ENCODE measurements at regions not wholly inside any gene's neighbourhood (a gene's known extent, or its start where the extent isn't known, plus 50 kb on each side); places are given as distances from the start of the nearest gene placed in this dataset.

- CTCF ChIA-PET (ENCODE audit: low intra/inter-chr PET ratio, low total read pairs), result no interaction called here
Observed at GRCh38 chr14:101046071-101046470, 142.5 kb upstream of the RTL1 start.

More at GRCh38 chr14:101046071-101046470, 142.5 kb upstream of the RTL1 start:
- BruUV-seq (replicated peaks), result no TSS peak
- no peak overlapping the region for H3K27ac ChIP-seq (ENCODE audit: extremely low read length, insufficient read depth, low read length)
- DNase-seq (ENCODE audit: low spot score) (no peak), FAIRE-seq (no peak), ATAC-seq (no peak)
- no peak overlapping the region for H3K4me3 ChIP-seq (replicated peaks in 1 of 3; ENCODE audit: insufficient read depth in 1 of 3, low read depth in 2 of 3, low read length in 3 of 3)
- in situ Hi-C loops (cut with HindIII; ENCODE audit: extremely low pct_ligation_motif_present, low pct_unique_long_range_greater_than_20kb), result no loop called here
- POLR2A ChIA-PET, result no interaction called here
- H3K9ac ChIP-seq (ENCODE audit: insufficient read depth, low read depth, low read length), result no peak overlapping the region
- H2AFZ ChIP-seq (ENCODE audit: low read length), result no peak overlapping the region
- H3K4me2 ChIP-seq (ENCODE audit: low read depth, low read length), result no peak overlapping the region
- intact Hi-C loops (cut with micrococcal nuclease; ENCODE audit: unreplicated experiment), result no loop called here
- H3K9me3 ChIP-seq (ENCODE audit: low read length), result no peaks in the 10 kb centered on the region
- 7% methylated on average over 7 of the region's 17 CpGs for WGBS (ENCODE audit: low lambda C conversion rate)
- no peaks in the 10 kb centered on the region for H3K36me3 ChIP-seq (replicated peaks in 1 of 2; ENCODE audit: control insufficient read depth in 1 of 2, insufficient read depth in 2 of 2, low read length in 2 of 2)
- TF ChIP-seq MZF1 (CRISPR knock-in tag; IDR thresholded peaks at IDR 0.05; ENCODE audit: borderline replicate concordance) (no peak), MTA3 (CRISPR knock-in tag; IDR thresholded peaks at IDR 0.05) (no peak), HNRNPUL1 (IDR thresholded peaks at IDR 0.05; ENCODE audit: low read depth, low read length) (no peak), ZNF24 (IDR thresholded peaks at IDR 0.05) (no peak), HDAC1 (CRISPR knock-in tag; IDR thresholded peaks at IDR 0.05) (no peak), ZNF235 (CRISPR knock-in tag; IDR thresholded peaks at IDR 0.05; ENCODE audit: borderline replicate concordance) (no peak), ZFP37 (CRISPR knock-in tag; IDR thresholded peaks at IDR 0.05; ENCODE audit: borderline replicate concordance) (no peak), AKAP8 (CRISPR knock-in tag; IDR thresholded peaks at IDR 0.05) (no peak), SOX6 (IDR thresholded peaks at IDR 0.05) (no peak), SOX6 (CRISPR knock-in tag; IDR thresholded peaks at IDR 0.05) (no peak), ZNF660 (CRISPR knock-in tag; IDR thresholded peaks at IDR 0.05; ENCODE audit: borderline replicate concordance, low read depth) (no peak), ZFX (CRISPR knock-in tag; IDR thresholded peaks at IDR 0.05; ENCODE audit: low read depth) (no peak), EZH2 (conservative IDR thresholded peaks at IDR 0.05; ENCODE audit: low read depth, low read length) (no peak), GMEB2 (CRISPR knock-in tag; IDR thresholded peaks at IDR 0.05; ENCODE audit: low read depth) (no peak), ZNF367 (CRISPR knock-in tag; IDR thresholded peaks at IDR 0.05; ENCODE audit: borderline replicate concordance) (no peak), ZNF205 (CRISPR knock-in tag; IDR thresholded peaks at IDR 0.05) (no peak), SATB2 (CRISPR knock-in tag; IDR thresholded peaks at IDR 0.05) (no peak), ZBTB25 (CRISPR knock-in tag; IDR thresholded peaks at IDR 0.05) (no peak)
- TF ChIP-seq, protein P1, sequence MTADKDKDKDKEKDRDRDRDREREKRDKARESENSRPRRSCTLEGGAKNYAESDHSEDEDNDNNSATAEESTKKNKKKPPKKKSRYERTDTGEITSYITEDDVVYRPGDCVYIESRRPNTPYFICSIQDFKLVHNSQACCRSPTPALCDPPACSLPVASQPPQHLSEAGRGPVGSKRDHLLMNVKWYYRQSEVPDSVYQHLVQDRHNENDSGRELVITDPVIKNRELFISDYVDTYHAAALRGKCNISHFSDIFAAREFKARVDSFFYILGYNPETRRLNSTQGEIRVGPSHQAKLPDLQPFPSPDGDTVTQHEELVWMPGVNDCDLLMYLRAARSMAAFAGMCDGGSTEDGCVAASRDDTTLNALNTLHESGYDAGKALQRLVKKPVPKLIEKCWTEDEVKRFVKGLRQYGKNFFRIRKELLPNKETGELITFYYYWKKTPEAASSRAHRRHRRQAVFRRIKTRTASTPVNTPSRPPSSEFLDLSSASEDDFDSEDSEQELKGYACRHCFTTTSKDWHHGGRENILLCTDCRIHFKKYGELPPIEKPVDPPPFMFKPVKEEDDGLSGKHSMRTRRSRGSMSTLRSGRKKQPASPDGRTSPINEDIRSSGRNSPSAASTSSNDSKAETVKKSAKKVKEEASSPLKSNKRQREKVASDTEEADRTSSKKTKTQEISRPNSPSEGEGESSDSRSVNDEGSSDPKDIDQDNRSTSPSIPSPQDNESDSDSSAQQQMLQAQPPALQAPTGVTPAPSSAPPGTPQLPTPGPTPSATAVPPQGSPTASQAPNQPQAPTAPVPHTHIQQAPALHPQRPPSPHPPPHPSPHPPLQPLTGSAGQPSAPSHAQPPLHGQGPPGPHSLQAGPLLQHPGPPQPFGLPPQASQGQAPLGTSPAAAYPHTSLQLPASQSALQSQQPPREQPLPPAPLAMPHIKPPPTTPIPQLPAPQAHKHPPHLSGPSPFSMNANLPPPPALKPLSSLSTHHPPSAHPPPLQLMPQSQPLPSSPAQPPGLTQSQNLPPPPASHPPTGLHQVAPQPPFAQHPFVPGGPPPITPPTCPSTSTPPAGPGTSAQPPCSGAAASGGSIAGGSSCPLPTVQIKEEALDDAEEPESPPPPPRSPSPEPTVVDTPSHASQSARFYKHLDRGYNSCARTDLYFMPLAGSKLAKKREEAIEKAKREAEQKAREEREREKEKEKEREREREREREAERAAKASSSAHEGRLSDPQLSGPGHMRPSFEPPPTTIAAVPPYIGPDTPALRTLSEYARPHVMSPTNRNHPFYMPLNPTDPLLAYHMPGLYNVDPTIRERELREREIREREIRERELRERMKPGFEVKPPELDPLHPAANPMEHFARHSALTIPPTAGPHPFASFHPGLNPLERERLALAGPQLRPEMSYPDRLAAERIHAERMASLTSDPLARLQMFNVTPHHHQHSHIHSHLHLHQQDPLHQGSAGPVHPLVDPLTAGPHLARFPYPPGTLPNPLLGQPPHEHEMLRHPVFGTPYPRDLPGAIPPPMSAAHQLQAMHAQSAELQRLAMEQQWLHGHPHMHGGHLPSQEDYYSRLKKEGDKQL (CRISPR knock-in tag; IDR thresholded peaks at IDR 0.05; ENCODE audit: low read depth), result no peak
- peaks cover 5% of the 10 kb centered on the region for H3K4me1 ChIP-seq (ENCODE audit: insufficient read depth, low read length)
- H4K20me1 ChIP-seq (ENCODE audit: insufficient read depth, low read length), result peaks cover 5% of the 10 kb centered on the region; the same call in 1 of the 2 replicates
- no peaks in the 10 kb centered on the region for H3K79me2 ChIP-seq (ENCODE audit: insufficient read depth, low read length)
- H3K27me3 ChIP-seq (ENCODE audit: control insufficient read depth in 1 of 2, insufficient read depth in 2 of 2, low read length in 2 of 2), result peaks cover 14 to 97% of the 10 kb centered on the region in 2 experiments; a peak in 4 of 5 replicates
